PFSK-1 (cell line): ENCODE measurements at regions not wholly inside any gene's neighbourhood (a gene's known extent, or its start where the extent isn't known, plus 50 kb on each side); places are given as distances from the start of the nearest gene placed in this dataset.

Experiments
- FOXP2 ChIP-seq: optimal IDR thresholded peaks from 2 replicates; pipeline ENCODE3; 2011; ENCODE audit warnings: borderline replicate concordance, control low read depth, inconsistent platforms; ENCODE audit not compliant: insufficient read depth; ENCODE audit errors: extremely low read length, extremely low read depth
- POLR2AphosphoS5 ChIP-seq: IDR thresholded peaks from 2 replicates; pipeline ENCODE4 v1.6.1; 2012; ENCODE audit warnings: low read depth, mild to moderate bottlenecking, control low read depth, low read length, moderate library complexity
- SIN3A ChIP-seq: IDR thresholded peaks from 2 replicates; pipeline ENCODE4 v1.6.1; 2012; ENCODE audit warnings: mild to moderate bottlenecking, low read length, moderate library complexity, borderline replicate concordance; ENCODE audit not compliant: insufficient read depth
- TAF1 ChIP-seq: IDR thresholded peaks from 2 replicates; pipeline ENCODE4 v1.6.1; 2012; ENCODE audit warnings: low read length, control low read depth, borderline replicate concordance; ENCODE audit not compliant: insufficient read depth
- TF ChIP-seq, protein P1 (sequence below), 2 experiments: IDR thresholded peaks; 2 replicates each; pipeline versions ENCODE4 v1.6.1 to v1.8.0; 2011 to 2012; ENCODE audit warnings: low read depth in 2 of 2, low read length in 2 of 2, control low read depth in 1 of 2, inconsistent platforms in 1 of 2, mild to moderate bottlenecking in 1 of 2, moderate library complexity in 1 of 2; ENCODE audit not compliant: insufficient read depth in 1 of 2

DNA sequence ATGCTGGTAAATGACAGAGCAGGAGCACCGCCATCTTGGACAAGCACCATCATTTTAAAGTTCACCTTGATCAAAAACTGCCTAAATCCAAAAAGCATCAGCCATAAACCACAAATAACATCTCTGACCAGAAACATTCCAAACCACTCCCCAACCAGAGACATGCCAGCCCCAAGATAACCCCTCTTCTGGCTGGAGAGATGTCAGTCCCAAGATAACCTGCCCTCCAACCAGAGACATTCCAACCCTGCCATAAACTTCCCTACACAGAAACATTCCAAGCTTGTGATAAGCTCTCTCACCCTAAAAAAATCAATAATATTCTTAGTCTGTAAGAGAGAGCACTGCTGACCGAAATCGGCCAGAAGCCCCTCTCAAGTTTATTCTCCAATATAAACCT, 659.3 kb downstream of the XPNPEP1 start:
- TF ChIP-seq SIN3A (no peak), TAF1 (no peak), POLR2AphosphoS5 (no peak), FOXP2 (no peak)
- TF ChIP-seq, protein P1, sequence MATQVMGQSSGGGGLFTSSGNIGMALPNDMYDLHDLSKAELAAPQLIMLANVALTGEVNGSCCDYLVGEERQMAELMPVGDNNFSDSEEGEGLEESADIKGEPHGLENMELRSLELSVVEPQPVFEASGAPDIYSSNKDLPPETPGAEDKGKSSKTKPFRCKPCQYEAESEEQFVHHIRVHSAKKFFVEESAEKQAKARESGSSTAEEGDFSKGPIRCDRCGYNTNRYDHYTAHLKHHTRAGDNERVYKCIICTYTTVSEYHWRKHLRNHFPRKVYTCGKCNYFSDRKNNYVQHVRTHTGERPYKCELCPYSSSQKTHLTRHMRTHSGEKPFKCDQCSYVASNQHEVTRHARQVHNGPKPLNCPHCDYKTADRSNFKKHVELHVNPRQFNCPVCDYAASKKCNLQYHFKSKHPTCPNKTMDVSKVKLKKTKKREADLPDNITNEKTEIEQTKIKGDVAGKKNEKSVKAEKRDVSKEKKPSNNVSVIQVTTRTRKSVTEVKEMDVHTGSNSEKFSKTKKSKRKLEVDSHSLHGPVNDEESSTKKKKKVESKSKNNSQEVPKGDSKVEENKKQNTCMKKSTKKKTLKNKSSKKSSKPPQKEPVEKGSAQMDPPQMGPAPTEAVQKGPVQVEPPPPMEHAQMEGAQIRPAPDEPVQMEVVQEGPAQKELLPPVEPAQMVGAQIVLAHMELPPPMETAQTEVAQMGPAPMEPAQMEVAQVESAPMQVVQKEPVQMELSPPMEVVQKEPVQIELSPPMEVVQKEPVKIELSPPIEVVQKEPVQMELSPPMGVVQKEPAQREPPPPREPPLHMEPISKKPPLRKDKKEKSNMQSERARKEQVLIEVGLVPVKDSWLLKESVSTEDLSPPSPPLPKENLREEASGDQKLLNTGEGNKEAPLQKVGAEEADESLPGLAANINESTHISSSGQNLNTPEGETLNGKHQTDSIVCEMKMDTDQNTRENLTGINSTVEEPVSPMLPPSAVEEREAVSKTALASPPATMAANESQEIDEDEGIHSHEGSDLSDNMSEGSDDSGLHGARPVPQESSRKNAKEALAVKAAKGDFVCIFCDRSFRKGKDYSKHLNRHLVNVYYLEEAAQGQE (IDR thresholded peaks at IDR 0.05; ENCODE audit: insufficient read depth in 1 of 2, low read depth in 2 of 2, low read length in 2 of 2), result no peak
